Loucy (cell line): ENCODE measurements at regions not wholly inside any gene's neighbourhood (a gene's known extent, or its start where the extent isn't known, plus 50 kb on each side); places are given as distances from the start of the nearest gene placed in this dataset.

Experiments
- H2AFZ ChIP-seq: fragments of 200-600 bp; sonication (generic); 2 replicates; pipeline ENCODE4 v1.6.0; 2016; ENCODE audit warnings: antibody characterized with exemption, mild to moderate bottlenecking, low read length, moderate library complexity
- H3F3A ChIP-seq: fragments of 200-600 bp; 2 replicates; pipeline ENCODE4 v1.6.0; 2016; ENCODE audit warnings: antibody characterized with exemption, low read depth, mild to moderate bottlenecking
- H3K27me3 ChIP-seq: fragments of 200-600 bp; sonication (generic); 2 replicates; pipeline ENCODE4 v1.6.1; 2014; ENCODE audit warnings: low read length, mild to moderate bottlenecking; ENCODE audit not compliant: insufficient read depth, poor library complexity, severe bottlenecking
- H3K36me3 ChIP-seq: fragments of 200-600 bp; sonication (generic); 2 replicates; pipeline ENCODE4 v1.6.1; 2016; ENCODE audit warnings: low read length; ENCODE audit not compliant: insufficient read depth
- H3K4me1 ChIP-seq: fragments of 200-600 bp; sonication (generic); 2 replicates; pipeline ENCODE4 v1.5.1; 2014; ENCODE audit warnings: low read length, mild to moderate bottlenecking; ENCODE audit not compliant: insufficient read depth, poor library complexity, severe bottlenecking
- H3K4me2 ChIP-seq: fragments of 200-600 bp; sonication (generic); 2 replicates; pipeline ENCODE4 v1.6.0; 2014; ENCODE audit warnings: antibody characterized with exemption, low read length, low read depth, mild to moderate bottlenecking; ENCODE audit not compliant: poor library complexity, severe bottlenecking
- H3K4me3 ChIP-seq: fragments of 200-600 bp; sonication (generic); 2 replicates; pipeline ENCODE4 v1.5.1; 2014; ENCODE audit warnings: low read length, mild to moderate bottlenecking, mixed read lengths; ENCODE audit not compliant: poor library complexity, severe bottlenecking
- H3K79me2 ChIP-seq: fragments of 200-600 bp; sonication (generic); 2 replicates; pipeline ENCODE4 v1.6.1; 2014; ENCODE audit warnings: low read length; ENCODE audit not compliant: insufficient read depth
- H3K9ac ChIP-seq: fragments of 200-600 bp; sonication (generic); 2 replicates; pipeline ENCODE4 v1.6.0; 2014; ENCODE audit warnings: mild to moderate bottlenecking, low read depth, low read length, moderate library complexity; ENCODE audit not compliant: poor library complexity, severe bottlenecking
- H3K9me2 ChIP-seq: fragments of 200-600 bp; sonication (generic); replicated peaks from 2 replicates; pipeline ENCODE4 v1.6.1; 2016; ENCODE audit warnings: low read depth, low read length, mixed read lengths
- H3K9me3 ChIP-seq: fragments of 200-600 bp; sonication (generic); 2 replicates; pipeline ENCODE4 v1.6.1; 2014; ENCODE audit warnings: mild to moderate bottlenecking, antibody characterized with exemption, low read length, low read depth; ENCODE audit not compliant: insufficient read depth
- H4K20me1 ChIP-seq: fragments of 200-600 bp; sonication (generic); 2 replicates; pipeline ENCODE4 v1.6.0; 2014; ENCODE audit warnings: antibody characterized with exemption, low read length, mild to moderate bottlenecking; ENCODE audit not compliant: insufficient read depth, poor library complexity, severe bottlenecking
- CTCF ChIP-seq: fragments of 200-600 bp; sonication (generic); conservative IDR thresholded peaks from 2 replicates; pipeline ENCODE4 v1.5.1; 2014; ENCODE audit warnings: mild to moderate bottlenecking, antibody characterized with exemption, low read length
- EZH2phosphoT487 ChIP-seq: fragments of 200-600 bp; IDR thresholded peaks from 2 replicates; pipeline ENCODE4 v1.6.1; 2018; ENCODE audit warnings: antibody characterized with exemption, mild to moderate bottlenecking, moderate library complexity, borderline replicate concordance

GRCh38 chr9:13904311-13904710 lies 409.6 kb downstream of the NFIB start:
- no peak overlapping the region for H3K9ac ChIP-seq
- peaks cover 2% of the 10 kb centered on the region; the same call in 1 of the 2 replicates for H3K9me3 ChIP-seq
- H3K4me2 ChIP-seq, result no peak overlapping the region
- no peak overlapping the region for H2AFZ ChIP-seq
- TF ChIP-seq CTCF (no peak), EZH2phosphoT487 (no peak)
- no peaks in the 10 kb centered on the region for H3K9me2 ChIP-seq
- H4K20me1 ChIP-seq, result no peaks in the 10 kb centered on the region
- no peaks in the 10 kb centered on the region for H3K36me3 ChIP-seq
- H3K27me3 ChIP-seq, result no peaks in the 10 kb centered on the region
- no peaks in the 10 kb centered on the region for H3K79me2 ChIP-seq
- no peaks in the 10 kb centered on the region for H3F3A ChIP-seq
- no peaks in the 10 kb centered on the region for H3K4me1 ChIP-seq
- no peak overlapping the region for H3K4me3 ChIP-seq

- H3K79me2 ChIP-seq, result no peaks in the 10 kb centered on the region
- H3K36me3 ChIP-seq, result no peaks in the 10 kb centered on the region
- no peaks in the 10 kb centered on the region for H3K9me2 ChIP-seq
- H3K27me3 ChIP-seq, result no peaks in the 10 kb centered on the region
- H3K4me3 ChIP-seq, result no peak overlapping the region
- H3K4me1 ChIP-seq, result no peaks in the 10 kb centered on the region
- peaks cover 2% of the 10 kb centered on the region; the same call in 1 of the 2 replicates for H3K9me3 ChIP-seq
- H3F3A ChIP-seq, result no peaks in the 10 kb centered on the region
- H3K9ac ChIP-seq, result no peak overlapping the region
- no peaks in the 10 kb centered on the region for H4K20me1 ChIP-seq
- TF ChIP-seq EZH2phosphoT487, result no peak
- TF ChIP-seq CTCF, result no peak
- H3K4me2 ChIP-seq, result no peak overlapping the region
- no peak overlapping the region for H2AFZ ChIP-seq
These were observed 411.5 kb downstream of the NFIB start for GRCh38 chr9:13902286-13903066.

GRCh38 chr9:13901176-13901575 lies 412.8 kb downstream of the NFIB start:
- TF ChIP-seq CTCF, result no peak
- no peak for TF ChIP-seq EZH2phosphoT487
- H3K9ac ChIP-seq, result no peak overlapping the region
- H3K27me3 ChIP-seq, result no peaks in the 10 kb centered on the region
- H3K9me2 ChIP-seq, result no peaks in the 10 kb centered on the region
- H3F3A ChIP-seq, result no peaks in the 10 kb centered on the region
- no peaks in the 10 kb centered on the region for H3K79me2 ChIP-seq
- no peaks in the 10 kb centered on the region for H3K9me3 ChIP-seq
- no peaks in the 10 kb centered on the region for H3K36me3 ChIP-seq
- no peak overlapping the region for H3K4me2 ChIP-seq
- no peaks in the 10 kb centered on the region for H4K20me1 ChIP-seq
- H2AFZ ChIP-seq, result no peak overlapping the region
- no peak overlapping the region for H3K4me3 ChIP-seq
- no peaks in the 10 kb centered on the region for H3K4me1 ChIP-seq
